Thyroid gland (tissue), 4 donors: ENCODE measurements at regions not wholly inside any gene's neighbourhood (a gene's known extent, or its start where the extent isn't known, plus 50 kb on each side); places are given as distances from the start of the nearest gene placed in this dataset.

Experiments
- DNase-seq, 2 donors: peaks; one replicate each; pipeline ENCODE4 v3.0.0-alpha.2; 2019
- H3K27ac ChIP-seq, 3 donors: fragments of 200-600 bp; sonication (generic); 1 replicate in 2 of 3; 2 replicates in 1 of 3; pipeline ENCODE4 v1.5.1; 2016 to 2019; ENCODE audit warnings: mild to moderate bottlenecking in 1 of 3, moderate library complexity in 1 of 3
- H3K27me3 ChIP-seq: fragments of 200-600 bp; sonication (generic); one replicate; pipeline ENCODE4 v1.5.1; 2019
- H3K36me3 ChIP-seq, 2 donors: fragments of 200-600 bp; sonication (generic); one replicate each; pipeline ENCODE4 v1.5.1; 2016 to 2019
- H3K4me1 ChIP-seq, 2 donors: fragments of 200-600 bp; sonication (generic); one replicate each; pipeline ENCODE4 v1.5.1; 2017 to 2019
- H3K4me3 ChIP-seq, 3 donors: fragments of 200-600 bp; sonication (generic); replicated peaks in 1 of 3; 1 replicate in 2 of 3; 2 replicates in 1 of 3; pipeline ENCODE4 v1.5.1; 2016; ENCODE audit warnings: mild to moderate bottlenecking in 1 of 3
- H3K9me3 ChIP-seq: fragments of 200-600 bp; sonication (generic); one replicate; pipeline ENCODE4 v1.5.1; 2017
- POLR2A ChIP-seq, 2 donors: fragments of 450-650 bp; IDR thresholded peaks; one replicate each; pipeline ENCODE4 v1.6.1; 2017; ENCODE audit warnings: antibody characterized with exemption in 2 of 2, mild to moderate bottlenecking in 2 of 2, moderate library complexity in 1 of 2
- WGBS, 2 donors: methylation state at CpG; one replicate each; pipeline ENCODE4 v1.1.5; 2017; 5-methylcytosine and 5-hydroxymethylcytosine counted together
- intact Hi-C: fragments of 100-400 bp; cut with DNase I; formaldehyde crosslinking; loops from one replicate; pipeline ENCODE4 v1.15.1; 2023
- TF ChIP-seq, protein P1 (sequence below), 6 experiments: fragments of 200-600 bp in 3 of 6; fragments of 450-650 bp in 3 of 6; sonication (generic) in 3 of 6; IDR thresholded peaks; one replicate each; pipeline ENCODE4 v1.5.1; 2016 to 2019; ENCODE audit warnings: antibody characterized with exemption in 6 of 6, mild to moderate bottlenecking in 2 of 6, inconsistent platforms in 1 of 6, moderate library complexity in 1 of 6

DNA sequence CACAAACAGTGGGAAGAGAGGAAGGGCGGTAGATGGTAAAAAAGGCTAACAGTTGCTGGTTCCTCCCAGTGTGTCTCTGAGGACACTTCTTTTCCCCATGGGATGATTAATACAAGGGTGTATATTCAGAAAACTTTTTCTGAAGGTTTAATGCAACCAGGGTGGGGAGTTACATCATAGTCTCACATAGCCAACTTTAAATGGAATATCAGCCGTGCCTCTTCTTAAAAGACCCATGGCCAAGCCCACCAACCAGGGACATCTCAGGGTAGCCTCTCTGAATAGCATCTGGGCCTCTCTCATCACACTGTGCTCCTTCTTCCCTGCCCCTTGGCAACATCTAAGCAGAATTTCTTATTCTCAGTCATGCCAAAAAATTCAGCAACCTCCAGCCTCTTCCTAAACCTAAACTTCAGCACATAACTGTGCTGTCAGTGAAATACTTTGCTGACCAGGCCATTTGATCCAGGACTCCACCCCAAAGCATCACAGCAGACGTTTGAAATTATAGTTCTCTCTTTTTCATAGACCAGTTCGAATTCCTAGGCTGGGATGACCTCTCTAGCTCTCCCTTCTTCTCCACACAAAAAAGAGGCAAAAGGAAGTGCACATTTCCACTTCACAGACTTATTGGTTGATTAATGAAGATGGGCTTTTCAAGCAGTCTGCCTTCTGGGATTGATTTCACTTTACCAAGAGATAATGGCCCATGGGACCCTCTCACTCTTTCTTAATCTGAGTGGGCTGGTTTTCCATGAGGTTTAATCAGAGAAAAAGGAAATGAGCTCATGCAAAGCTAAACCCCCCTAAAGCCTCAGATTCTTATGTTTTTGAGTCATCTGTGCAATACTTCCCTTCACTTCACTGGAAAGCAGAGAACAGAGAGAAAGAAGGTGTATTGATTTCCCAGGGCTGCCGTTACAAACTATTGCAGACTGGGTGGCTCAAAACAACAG is 85.1 kb upstream of the RAI14 start:
- intact Hi-C loops: no loop called here
- no peak overlapping the region for H3K27ac ChIP-seq
- H3K9me3 ChIP-seq: no peaks in the 10 kb centered on the region
- no peaks in the 10 kb centered on the region for H3K27me3 ChIP-seq
- TF ChIP-seq, protein P1, sequence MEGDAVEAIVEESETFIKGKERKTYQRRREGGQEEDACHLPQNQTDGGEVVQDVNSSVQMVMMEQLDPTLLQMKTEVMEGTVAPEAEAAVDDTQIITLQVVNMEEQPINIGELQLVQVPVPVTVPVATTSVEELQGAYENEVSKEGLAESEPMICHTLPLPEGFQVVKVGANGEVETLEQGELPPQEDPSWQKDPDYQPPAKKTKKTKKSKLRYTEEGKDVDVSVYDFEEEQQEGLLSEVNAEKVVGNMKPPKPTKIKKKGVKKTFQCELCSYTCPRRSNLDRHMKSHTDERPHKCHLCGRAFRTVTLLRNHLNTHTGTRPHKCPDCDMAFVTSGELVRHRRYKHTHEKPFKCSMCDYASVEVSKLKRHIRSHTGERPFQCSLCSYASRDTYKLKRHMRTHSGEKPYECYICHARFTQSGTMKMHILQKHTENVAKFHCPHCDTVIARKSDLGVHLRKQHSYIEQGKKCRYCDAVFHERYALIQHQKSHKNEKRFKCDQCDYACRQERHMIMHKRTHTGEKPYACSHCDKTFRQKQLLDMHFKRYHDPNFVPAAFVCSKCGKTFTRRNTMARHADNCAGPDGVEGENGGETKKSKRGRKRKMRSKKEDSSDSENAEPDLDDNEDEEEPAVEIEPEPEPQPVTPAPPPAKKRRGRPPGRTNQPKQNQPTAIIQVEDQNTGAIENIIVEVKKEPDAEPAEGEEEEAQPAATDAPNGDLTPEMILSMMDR (IDR thresholded peaks at IDR 0.05): no peak
- no peak for TF ChIP-seq POLR2A (IDR thresholded peaks at IDR 0.05)
- no peak overlapping the region for H3K4me3 ChIP-seq
- DNase-seq: no peak
- H3K4me1 ChIP-seq: no peaks in the 10 kb centered on the region
- 65 to 73% methylated on average over 5 of the region's 5 CpGs for WGBS, 2 donors
- H3K36me3 ChIP-seq: no peaks in the 10 kb centered on the region

DNA sequence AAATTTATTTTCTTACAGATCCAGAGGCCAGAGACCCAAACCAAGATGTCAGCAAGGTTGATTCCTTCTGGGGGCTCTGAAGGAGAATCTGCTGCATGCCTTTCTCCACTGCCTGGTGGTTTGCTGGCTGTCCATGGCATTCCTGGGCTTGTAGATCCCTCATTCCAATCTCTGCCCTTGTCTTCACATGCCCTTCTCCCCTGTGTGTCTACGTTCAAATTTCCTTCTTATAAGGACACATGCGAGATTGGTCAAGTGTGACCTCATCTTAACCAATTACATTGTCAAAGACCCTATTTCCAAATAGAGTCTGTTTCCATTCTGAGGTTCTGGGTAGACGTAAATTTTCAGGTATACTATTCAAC is 84.5 kb upstream of the RAI14 start:
- Histone ChIP-seq H3K36me3 (no peaks in the 10 kb centered on the region), H3K9me3 (no peaks in the 10 kb centered on the region), H3K4me3 (no peak overlapping the region), H3K4me1 (no peaks in the 10 kb centered on the region), H3K27ac (no peak overlapping the region), H3K27me3 (no peaks in the 10 kb centered on the region)
- 91 to 95% methylated on average over 3 of the region's 3 CpGs for WGBS, 2 donors
- no peak for TF ChIP-seq POLR2A (IDR thresholded peaks at IDR 0.05)
- TF ChIP-seq, protein P1 (IDR thresholded peaks at IDR 0.05): no peak
- intact Hi-C loops: no loop called here
- no peak for DNase-seq

DNA sequence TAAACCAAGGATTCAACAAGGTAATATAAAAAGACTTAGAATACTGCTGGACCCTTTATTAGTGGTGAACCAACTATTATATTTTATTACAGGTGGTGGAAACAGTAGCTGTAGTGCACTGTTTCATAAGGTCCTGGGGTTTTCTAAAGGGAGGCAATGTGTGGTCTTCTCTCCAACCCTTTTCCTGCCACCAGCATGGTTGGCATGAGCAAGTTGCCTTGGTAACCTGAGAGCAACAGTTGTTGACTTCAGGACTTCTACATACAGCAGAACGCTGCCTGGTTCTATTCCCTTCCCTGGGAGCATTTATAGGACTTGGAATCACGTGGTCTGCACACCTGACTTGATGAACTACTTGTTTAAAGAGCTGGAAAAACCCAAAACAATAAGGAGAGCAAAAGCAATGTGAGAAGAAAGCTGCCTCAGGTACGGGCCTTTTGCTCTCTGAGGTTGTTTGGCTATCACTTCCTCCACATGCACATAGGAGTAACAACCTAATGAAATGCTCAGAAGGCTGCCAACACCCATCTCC is 81.1 kb upstream of the RAI14 start:
- Histone ChIP-seq H3K4me1 (no peaks in the 10 kb centered on the region), H3K36me3 (no peaks in the 10 kb centered on the region), H3K9me3 (no peaks in the 10 kb centered on the region), H3K27ac (no peak overlapping the region), H3K4me3 (no peak overlapping the region), H3K27me3 (no peaks in the 10 kb centered on the region)
- intact Hi-C loops: no loop called here
- TF ChIP-seq, protein P1 (IDR thresholded peaks at IDR 0.05): no peak
- no peak for TF ChIP-seq POLR2A (IDR thresholded peaks at IDR 0.05)
- DNase-seq: no peak
- WGBS, 2 donors: 49 to 63% methylated on average over 3 of the region's 3 CpGs

DNA sequence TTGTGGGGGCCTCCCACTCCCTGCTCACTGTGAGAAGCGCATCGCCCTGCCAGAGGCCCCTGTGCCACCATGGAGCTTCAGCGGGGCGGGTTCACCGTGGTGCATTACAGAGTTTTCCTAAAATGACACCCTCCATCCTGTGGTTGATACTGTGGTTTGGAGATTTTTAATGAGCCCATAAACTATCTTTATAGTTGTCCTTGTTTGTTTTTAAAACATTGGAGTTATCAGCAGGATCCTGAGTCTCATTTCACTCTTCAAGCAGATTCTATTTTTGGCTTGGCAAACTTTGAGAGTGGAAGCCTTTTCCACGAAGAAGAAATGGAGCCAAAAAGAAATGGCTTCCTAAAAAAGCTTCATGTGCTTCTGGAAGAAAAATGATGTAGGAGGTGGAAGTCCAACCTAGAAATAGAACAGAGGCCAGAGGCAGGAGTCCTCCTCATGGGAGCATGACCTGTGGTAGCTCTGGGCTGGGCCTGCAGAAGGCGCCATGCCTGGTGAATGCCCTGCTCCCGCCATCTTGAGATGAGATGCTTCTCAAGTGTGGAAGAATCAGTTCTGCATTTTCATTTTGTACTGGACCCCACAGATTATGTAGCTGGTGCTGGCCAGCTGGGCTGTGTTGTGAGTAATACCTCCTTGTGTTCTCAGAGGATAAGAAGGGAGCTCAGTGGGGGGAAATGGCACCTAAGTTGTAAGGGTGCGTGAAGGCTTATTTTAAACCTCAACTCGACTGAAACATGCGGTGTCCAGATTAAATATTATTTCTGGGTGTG is 79.0 kb upstream of the RAI14 start:
- 84 to 91% methylated on average over 11 of the region's 11 CpGs for WGBS, 2 donors
- Histone ChIP-seq H3K27ac (no peak overlapping the region), H3K36me3 (no peaks in the 10 kb centered on the region), H3K4me3 (no peak overlapping the region), H3K9me3 (no peaks in the 10 kb centered on the region), H3K4me1 (no peaks in the 10 kb centered on the region), H3K27me3 (no peaks in the 10 kb centered on the region)
- intact Hi-C loops: no loop called here
- TF ChIP-seq, protein P1 (IDR thresholded peaks at IDR 0.05): no peak
- TF ChIP-seq POLR2A (IDR thresholded peaks at IDR 0.05): no peak
- no peak for DNase-seq
